Cardiac muscle cell (in vitro differentiated cells and primary cell): ENCODE measurements at regions not wholly inside any gene's neighbourhood (a gene's known extent, or its start where the extent isn't known, plus 50 kb on each side); places are given as distances from the start of the nearest gene placed in this dataset.

ENCODE experiments used
- DNase-seq, 2 donors: peaks; one replicate each; pipeline versions ENCODE4 v3.0.0 to v3.0.0-alpha.2; 2010 to 2017; ENCODE audit warnings: low read depth in 1 of 2, low spot score in 1 of 2
- H3K27ac ChIP-seq: fragments of 200-600 bp; sonication (generic); 2 replicates; pipeline ENCODE4 v1.5.1; 2016
- H3K27me3 ChIP-seq: fragments of 200-600 bp; sonication (generic); 2 replicates; pipeline ENCODE4 v1.6.0; 2016; ENCODE audit warnings: control low read depth
- H3K36me3 ChIP-seq: fragments of 200-600 bp; sonication (generic); 2 replicates; pipeline ENCODE4 v1.5.1; 2016; ENCODE audit warnings: control low read depth
- H3K4me1 ChIP-seq: fragments of 200-600 bp; sonication (generic); 2 replicates; pipeline ENCODE4 v1.8.1; 2017; ENCODE audit warnings: low read depth, mild to moderate bottlenecking, mixed run types
- H3K4me3 ChIP-seq: fragments of 200-600 bp; sonication (generic); 2 replicates; pipeline ENCODE4 v1.5.1; 2016; ENCODE audit warnings: mild to moderate bottlenecking
- H3K9me3 ChIP-seq: fragments of 200-600 bp; sonication (generic); 2 replicates; pipeline ENCODE4 v1.5.1; 2017; ENCODE audit warnings: low read depth, mild to moderate bottlenecking, control low read depth
- TF ChIP-seq, protein P1 (sequence below): IDR thresholded peaks from 2 replicates; pipeline ENCODE4 v1.5.1; 2012; ENCODE audit warnings: low read depth, mild to moderate bottlenecking, low read length

DNA sequence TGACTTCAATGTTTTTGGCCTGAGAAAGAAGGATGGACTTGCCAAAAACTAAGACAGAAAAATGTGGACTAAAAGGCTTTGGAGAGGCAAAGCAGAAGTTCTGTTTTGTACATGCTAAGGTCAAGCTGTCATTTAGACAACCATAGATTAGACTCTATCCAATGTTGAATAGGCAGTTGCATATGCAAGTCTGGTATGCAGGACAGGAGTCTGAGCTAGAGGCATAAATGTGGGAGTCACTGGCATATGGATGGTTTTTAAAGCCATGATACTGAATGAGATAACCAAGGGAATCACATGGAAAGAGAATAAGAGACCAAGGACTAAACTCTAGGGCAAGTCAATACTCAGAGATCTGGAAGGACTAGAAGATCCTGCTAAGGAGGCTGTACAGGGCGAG, 164.1 kb downstream of the LSM5 start:
- H3K27ac ChIP-seq: no peak overlapping the region
- no peaks in the 10 kb centered on the region for H3K36me3 ChIP-seq
- H3K4me3 ChIP-seq: no peak overlapping the region
- TF ChIP-seq, protein P1, sequence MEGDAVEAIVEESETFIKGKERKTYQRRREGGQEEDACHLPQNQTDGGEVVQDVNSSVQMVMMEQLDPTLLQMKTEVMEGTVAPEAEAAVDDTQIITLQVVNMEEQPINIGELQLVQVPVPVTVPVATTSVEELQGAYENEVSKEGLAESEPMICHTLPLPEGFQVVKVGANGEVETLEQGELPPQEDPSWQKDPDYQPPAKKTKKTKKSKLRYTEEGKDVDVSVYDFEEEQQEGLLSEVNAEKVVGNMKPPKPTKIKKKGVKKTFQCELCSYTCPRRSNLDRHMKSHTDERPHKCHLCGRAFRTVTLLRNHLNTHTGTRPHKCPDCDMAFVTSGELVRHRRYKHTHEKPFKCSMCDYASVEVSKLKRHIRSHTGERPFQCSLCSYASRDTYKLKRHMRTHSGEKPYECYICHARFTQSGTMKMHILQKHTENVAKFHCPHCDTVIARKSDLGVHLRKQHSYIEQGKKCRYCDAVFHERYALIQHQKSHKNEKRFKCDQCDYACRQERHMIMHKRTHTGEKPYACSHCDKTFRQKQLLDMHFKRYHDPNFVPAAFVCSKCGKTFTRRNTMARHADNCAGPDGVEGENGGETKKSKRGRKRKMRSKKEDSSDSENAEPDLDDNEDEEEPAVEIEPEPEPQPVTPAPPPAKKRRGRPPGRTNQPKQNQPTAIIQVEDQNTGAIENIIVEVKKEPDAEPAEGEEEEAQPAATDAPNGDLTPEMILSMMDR: no peak
- H3K9me3 ChIP-seq: no peaks in the 10 kb centered on the region
- no peak for DNase-seq
- peaks cover 3% of the 10 kb centered on the region for H3K27me3 ChIP-seq
- no peaks in the 10 kb centered on the region for H3K4me1 ChIP-seq

DNA sequence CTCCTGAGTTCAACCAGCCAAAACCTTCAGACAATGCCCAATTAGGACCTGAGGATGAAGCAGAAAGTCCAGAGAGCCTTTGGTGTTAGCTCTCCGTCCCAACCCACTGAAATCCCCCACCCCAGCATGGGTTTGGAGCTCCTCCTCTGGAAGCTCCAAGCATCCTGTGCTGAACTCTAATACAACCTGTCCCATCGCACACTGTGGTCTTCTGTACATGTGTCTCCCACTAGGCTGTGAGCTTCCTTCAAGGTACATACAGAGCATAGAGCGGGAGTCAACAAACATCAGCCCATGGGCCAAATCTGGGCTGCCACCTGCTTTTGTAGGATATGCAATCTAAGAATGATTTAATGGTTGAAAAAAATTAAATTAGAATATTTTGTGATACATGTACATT, 166.5 kb downstream of the LSM5 start:
- no peak for DNase-seq
- Histone ChIP-seq H3K36me3 (no peaks in the 10 kb centered on the region), H3K27me3 (peaks cover 3% of the 10 kb centered on the region), H3K9me3 (no peaks in the 10 kb centered on the region), H3K4me1 (no peaks in the 10 kb centered on the region), H3K4me3 (no peak overlapping the region), H3K27ac (no peak overlapping the region)
- TF ChIP-seq, protein P1: no peak

DNA sequence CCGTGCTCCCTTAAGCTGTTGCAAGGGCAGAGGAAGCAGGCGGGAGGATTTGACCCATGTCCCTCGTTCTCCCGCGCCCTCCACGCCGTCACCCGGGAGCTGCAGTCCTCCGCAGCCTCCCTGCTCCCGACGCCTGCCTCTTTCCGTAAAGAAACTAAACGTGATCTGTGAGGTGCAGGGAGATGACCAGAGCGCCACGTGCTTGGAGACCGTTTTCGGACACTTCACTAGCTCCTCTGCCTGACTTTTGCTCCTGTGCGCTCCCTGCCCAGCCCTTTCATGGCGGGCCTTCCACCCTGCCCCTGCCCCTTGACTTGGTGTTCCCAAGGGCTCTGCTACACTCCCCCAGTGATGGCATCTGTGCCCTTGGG, 171.2 kb downstream of the LSM5 start:
- no peak overlapping the region for H3K4me3 ChIP-seq
- DNase-seq: no peak
- H3K9me3 ChIP-seq: no peaks in the 10 kb centered on the region
- no peak overlapping the region for H3K27ac ChIP-seq
- H3K4me1 ChIP-seq: no peaks in the 10 kb centered on the region
- no peaks in the 10 kb centered on the region for H3K27me3 ChIP-seq
- no peaks in the 10 kb centered on the region for H3K36me3 ChIP-seq
- TF ChIP-seq, protein P1: no peak

DNA sequence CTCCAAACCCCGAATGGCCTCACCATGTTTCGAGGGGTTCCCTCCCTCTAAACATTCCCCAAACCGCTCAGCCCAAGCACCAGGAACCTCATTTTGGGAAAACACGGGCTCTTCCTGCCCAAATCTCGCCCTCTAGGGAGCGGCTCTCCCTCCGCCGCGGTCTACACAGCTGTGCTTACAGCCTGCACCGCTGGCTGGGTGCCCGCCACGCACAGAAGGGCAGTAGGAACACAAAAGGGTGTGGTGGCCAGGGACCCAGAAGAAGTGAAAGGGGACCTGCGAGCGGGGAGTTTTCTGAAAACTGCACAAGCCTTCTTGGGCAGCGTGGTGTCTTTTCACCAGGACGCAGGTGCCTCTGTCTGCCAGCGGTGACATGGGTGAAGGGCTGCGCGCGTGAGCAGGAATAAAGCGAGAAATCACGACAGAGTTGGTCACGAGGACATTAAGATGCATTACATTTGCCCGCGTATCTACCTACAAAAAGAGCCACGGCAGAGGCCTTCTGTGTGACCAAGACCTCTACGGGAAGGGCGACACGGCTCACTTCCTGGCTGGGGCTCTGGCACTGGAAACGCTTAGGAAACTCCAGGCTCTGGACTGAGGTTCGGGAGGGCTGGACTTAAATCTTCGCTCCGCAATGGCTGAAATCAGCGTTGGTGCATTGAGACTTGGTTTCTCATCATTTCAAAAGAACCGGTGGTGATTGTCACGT, 171.7 kb downstream of the LSM5 start:
- TF ChIP-seq, protein P1: no peak
- DNase-seq: no peak
- H3K27me3 ChIP-seq: no peaks in the 10 kb centered on the region

DNA sequence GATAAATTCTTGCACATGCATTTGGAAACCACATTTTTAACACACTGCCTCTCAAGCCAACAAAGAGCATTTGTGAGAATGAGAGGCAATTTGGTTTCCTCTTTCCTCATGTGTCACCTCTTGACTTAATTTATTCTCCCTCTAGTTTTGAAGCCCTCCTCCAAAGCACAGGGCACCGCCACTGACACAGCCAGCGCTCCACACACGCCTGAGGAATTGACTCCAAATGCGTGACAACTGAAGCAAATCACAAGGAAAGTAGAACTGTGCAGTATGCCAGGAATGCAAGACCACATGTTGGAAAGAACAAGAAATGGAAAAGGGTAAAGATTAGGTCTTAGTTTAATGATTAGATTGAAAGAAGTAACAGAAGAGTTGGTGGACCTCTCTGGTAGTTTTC, 173.3 kb downstream of the LSM5 start:
- no peaks in the 10 kb centered on the region for H3K9me3 ChIP-seq
- TF ChIP-seq, protein P1: no peak
- H3K27me3 ChIP-seq: no peaks in the 10 kb centered on the region
- H3K27ac ChIP-seq: no peak overlapping the region
- no peak for DNase-seq
- no peaks in the 10 kb centered on the region for H3K36me3 ChIP-seq
- no peak overlapping the region for H3K4me3 ChIP-seq
- no peaks in the 10 kb centered on the region for H3K4me1 ChIP-seq

More for the DNA sequence above, 171.7 kb downstream of the LSM5 start:
- Histone ChIP-seq H3K9me3 (no peaks in the 10 kb centered on the region), H3K27ac (no peak overlapping the region), H3K4me1 (no peaks in the 10 kb centered on the region), H3K36me3 (no peaks in the 10 kb centered on the region), H3K4me3 (no peak overlapping the region)
